Astrocyte of the cerebellum (primary cell): ENCODE measurements at regions not wholly inside any gene's neighbourhood (a gene's known extent, or its start where the extent isn't known, plus 50 kb on each side); places are given as distances from the start of the nearest gene placed in this dataset.

Experiments used
- DNase-seq: peaks from one replicate; pipeline ENCODE4 v3.0.0-alpha.2; 2011; ENCODE audit warnings: low read depth
- H3K4me3 ChIP-seq: 2 replicates; pipeline ENCODE4 v1.5.1; 2011; ENCODE audit warnings: mild to moderate bottlenecking, low read depth, low read length, moderate library complexity
- CTCF ChIP-seq: IDR thresholded peaks from 2 replicates; pipeline ENCODE4 v1.5.1; 2012; ENCODE audit warnings: low read length, low read depth, moderate library complexity, mild to moderate bottlenecking; ENCODE audit errors: missing control alignments
- in situ Hi-C: cut with HindIII; loops from 2 replicates; pipeline ENCODE4 v1.10.0; 2017; ENCODE audit warnings: low sequenced_read_pairs

- in situ Hi-C loops, result no loop called here
- DNase-seq, result peak; percentile 33
- TF ChIP-seq CTCF, result no peak
- no peak overlapping the region for H3K4me3 ChIP-seq
Measured at GRCh38 chr14:101475456-101476257, 85.6 kb upstream of the DIO3 start.

GRCh38 chr14:101476258-101476915, 84.9 kb upstream of the DIO3 start:
- DNase-seq, result no peak
- TF ChIP-seq CTCF, result no peak
- in situ Hi-C loops, result no loop called here
- no peak overlapping the region for H3K4me3 ChIP-seq

- in situ Hi-C loops, result no loop called here
- no peak for TF ChIP-seq CTCF
- no peak overlapping the region for H3K4me3 ChIP-seq
- no peak for DNase-seq
Measured at GRCh38 chr14:101476916-101477553, 84.3 kb upstream of the DIO3 start.

GRCh38 chr14:101477648-101478047, 83.6 kb upstream of the DIO3 start:
- in situ Hi-C loops, result no loop called here
- no peak overlapping the region for H3K4me3 ChIP-seq
- no peak for TF ChIP-seq CTCF
- DNase-seq, result no peak

- H3K4me3 ChIP-seq, result no peak overlapping the region
- in situ Hi-C loops, result no loop called here
- no peak for TF ChIP-seq CTCF
- DNase-seq, result no peak
Measured at GRCh38 chr14:101478096-101478495, 83.2 kb upstream of the DIO3 start.

- H3K4me3 ChIP-seq, result no peak overlapping the region
- in situ Hi-C loops, result no loop called here
- no peak for TF ChIP-seq CTCF
- no peak for DNase-seq
Measured at GRCh38 chr14:101478796-101479410, 82.4 kb upstream of the DIO3 start.
